ENCODE measurements at regions not wholly inside any gene's neighbourhood (a gene's known extent, or its start where the extent isn't known, plus 50 kb on each side); places are given as distances from the start of the nearest gene placed in this dataset.

GRCh38 chr5:72661405-72661804, 154.2 kb upstream of the ZNF366 start:
- TF ChIP-seq TSHZ1 (tag by site-specific recombination; IDR thresholded peaks at IDR 0.05; ENCODE audit: borderline replicate concordance) (no peak), ZNF585B (tag by site-specific recombination; IDR thresholded peaks at IDR 0.05) (no peak), ZNF26 (tag by site-specific recombination; IDR thresholded peaks at IDR 0.05) (no peak)
- TF ChIP-seq, protein P1, sequence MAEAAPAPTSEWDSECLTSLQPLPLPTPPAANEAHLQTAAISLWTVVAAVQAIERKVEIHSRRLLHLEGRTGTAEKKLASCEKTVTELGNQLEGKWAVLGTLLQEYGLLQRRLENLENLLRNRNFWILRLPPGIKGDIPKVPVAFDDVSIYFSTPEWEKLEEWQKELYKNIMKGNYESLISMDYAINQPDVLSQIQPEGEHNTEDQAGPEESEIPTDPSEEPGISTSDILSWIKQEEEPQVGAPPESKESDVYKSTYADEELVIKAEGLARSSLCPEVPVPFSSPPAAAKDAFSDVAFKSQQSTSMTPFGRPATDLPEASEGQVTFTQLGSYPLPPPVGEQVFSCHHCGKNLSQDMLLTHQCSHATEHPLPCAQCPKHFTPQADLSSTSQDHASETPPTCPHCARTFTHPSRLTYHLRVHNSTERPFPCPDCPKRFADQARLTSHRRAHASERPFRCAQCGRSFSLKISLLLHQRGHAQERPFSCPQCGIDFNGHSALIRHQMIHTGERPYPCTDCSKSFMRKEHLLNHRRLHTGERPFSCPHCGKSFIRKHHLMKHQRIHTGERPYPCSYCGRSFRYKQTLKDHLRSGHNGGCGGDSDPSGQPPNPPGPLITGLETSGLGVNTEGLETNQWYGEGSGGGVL (tag by site-specific recombination; IDR thresholded peaks at IDR 0.05), result no peak
- TF ChIP-seq, protein P2, sequence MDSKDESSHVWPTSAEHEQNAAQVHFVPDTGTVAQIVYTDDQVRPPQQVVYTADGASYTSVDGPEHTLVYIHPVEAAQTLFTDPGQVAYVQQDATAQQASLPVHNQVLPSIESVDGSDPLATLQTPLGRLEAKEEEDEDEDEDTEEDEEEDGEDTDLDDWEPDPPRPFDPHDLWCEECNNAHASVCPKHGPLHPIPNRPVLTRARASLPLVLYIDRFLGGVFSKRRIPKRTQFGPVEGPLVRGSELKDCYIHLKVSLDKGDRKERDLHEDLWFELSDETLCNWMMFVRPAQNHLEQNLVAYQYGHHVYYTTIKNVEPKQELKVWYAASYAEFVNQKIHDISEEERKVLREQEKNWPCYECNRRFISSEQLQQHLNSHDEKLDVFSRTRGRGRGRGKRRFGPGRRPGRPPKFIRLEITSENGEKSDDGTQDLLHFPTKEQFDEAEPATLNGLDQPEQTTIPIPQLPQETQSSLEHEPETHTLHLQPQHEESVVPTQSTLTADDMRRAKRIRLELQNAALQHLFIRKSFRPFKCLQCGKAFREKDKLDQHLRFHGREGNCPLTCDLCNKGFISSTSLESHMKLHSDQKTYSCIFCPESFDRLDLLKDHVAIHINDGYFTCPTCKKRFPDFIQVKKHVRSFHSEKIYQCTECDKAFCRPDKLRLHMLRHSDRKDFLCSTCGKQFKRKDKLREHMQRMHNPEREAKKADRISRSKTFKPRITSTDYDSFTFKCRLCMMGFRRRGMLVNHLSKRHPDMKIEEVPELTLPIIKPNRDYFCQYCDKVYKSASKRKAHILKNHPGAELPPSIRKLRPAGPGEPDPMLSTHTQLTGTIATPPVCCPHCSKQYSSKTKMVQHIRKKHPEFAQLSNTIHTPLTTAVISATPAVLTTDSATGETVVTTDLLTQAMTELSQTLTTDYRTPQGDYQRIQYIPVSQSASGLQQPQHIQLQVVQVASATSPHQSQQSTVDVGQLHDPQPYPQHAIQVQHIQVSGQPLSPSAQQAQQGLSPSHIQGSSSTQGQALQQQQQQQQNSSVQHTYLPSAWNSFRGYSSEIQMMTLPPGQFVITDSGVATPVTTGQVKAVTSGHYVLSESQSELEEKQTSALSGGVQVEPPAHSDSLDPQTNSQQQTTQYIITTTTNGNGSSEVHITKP (tag by site-specific recombination; IDR thresholded peaks at IDR 0.05), result no peak
- TF ChIP-seq, protein P3, sequence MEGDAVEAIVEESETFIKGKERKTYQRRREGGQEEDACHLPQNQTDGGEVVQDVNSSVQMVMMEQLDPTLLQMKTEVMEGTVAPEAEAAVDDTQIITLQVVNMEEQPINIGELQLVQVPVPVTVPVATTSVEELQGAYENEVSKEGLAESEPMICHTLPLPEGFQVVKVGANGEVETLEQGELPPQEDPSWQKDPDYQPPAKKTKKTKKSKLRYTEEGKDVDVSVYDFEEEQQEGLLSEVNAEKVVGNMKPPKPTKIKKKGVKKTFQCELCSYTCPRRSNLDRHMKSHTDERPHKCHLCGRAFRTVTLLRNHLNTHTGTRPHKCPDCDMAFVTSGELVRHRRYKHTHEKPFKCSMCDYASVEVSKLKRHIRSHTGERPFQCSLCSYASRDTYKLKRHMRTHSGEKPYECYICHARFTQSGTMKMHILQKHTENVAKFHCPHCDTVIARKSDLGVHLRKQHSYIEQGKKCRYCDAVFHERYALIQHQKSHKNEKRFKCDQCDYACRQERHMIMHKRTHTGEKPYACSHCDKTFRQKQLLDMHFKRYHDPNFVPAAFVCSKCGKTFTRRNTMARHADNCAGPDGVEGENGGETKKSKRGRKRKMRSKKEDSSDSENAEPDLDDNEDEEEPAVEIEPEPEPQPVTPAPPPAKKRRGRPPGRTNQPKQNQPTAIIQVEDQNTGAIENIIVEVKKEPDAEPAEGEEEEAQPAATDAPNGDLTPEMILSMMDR (tag by site-specific recombination; IDR thresholded peaks at IDR 0.05), result no peak

All from HEK293 (cell line).